HUES64 (cell line): ENCODE measurements at regions not wholly inside any gene's neighbourhood (a gene's known extent, or its start where the extent isn't known, plus 50 kb on each side); places are given as distances from the start of the nearest gene placed in this dataset.
A peak's percentile ranks its signal among the peaks of the same experiment; 100 is the strongest.
"Not testable (repeated sequence)": the region's sequence is repeated elsewhere in the genome, so short reads cannot be mapped to it uniquely, and the experiment has no call there.

ENCODE experiments used
- H3K27ac ChIP-seq: 2 replicates; pipeline ENCODE4 v1.7.0; 2013; ENCODE audit warnings: low read depth, low read length, inconsistent platforms
- H3K27me3 ChIP-seq: 2 replicates; pipeline ENCODE4 v1.6.1; 2013; ENCODE audit warnings: mild to moderate bottlenecking, low read length; ENCODE audit not compliant: insufficient read depth
- H3K36me3 ChIP-seq: 2 replicates; pipeline ENCODE4 v1.6.1; 2013; ENCODE audit warnings: mild to moderate bottlenecking, low read length; ENCODE audit not compliant: insufficient read depth
- H3K4me1 ChIP-seq: 2 replicates; pipeline ENCODE4 v1.6.1; 2013; ENCODE audit warnings: mild to moderate bottlenecking, low read length, moderate library complexity; ENCODE audit not compliant: insufficient read depth
- H3K4me3 ChIP-seq: 2 replicates; pipeline ENCODE4 v1.5.1; 2013; ENCODE audit warnings: mild to moderate bottlenecking, low read length, moderate library complexity
- H3K9ac ChIP-seq: 2 replicates; pipeline ENCODE4 v1.6.1; 2013; ENCODE audit warnings: mild to moderate bottlenecking, low read depth, low read length
- H3K9me3 ChIP-seq: 2 replicates; pipeline ENCODE4 v1.6.1; 2013; ENCODE audit warnings: low read depth, low read length; ENCODE audit not compliant: insufficient read depth
- WGBS: fragments of 150-250, 120-280 bp; methylation state at CpG from one replicate; pipeline ENCODE4 v1.1.7; 2013; ENCODE audit warnings: missing lambda C conversion rate; 5-methylcytosine and 5-hydroxymethylcytosine counted together

DNA sequence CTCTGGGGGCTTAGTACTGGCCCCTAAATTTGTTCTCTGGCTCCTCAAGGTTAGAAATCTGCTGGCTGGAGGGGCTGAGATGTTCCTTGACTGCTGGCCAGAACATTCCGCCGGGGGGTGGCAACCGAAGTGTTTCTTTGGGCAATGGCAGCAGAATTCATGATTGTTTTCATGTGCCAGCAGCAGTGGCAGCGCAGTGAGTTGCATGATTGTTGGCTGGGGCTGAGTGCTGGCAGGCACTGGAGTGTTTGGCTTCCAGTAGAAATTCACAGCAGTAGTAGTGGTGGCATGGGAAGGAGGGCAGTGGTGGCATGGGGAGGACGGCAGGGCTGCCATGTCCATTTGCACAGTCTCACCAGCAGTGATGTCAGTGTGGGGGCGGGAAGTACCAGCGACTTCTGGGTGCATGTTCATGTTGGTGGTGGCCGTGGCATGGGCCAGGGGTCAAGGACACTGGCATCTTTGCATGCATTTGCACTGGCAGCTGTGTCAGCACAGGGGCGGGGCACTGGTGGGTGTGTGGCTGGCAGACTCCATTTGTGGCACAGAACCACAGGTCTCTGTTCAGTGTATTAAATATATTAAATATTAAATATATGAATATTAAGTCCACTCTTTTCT lies 130.6 kb upstream of the CDH7 start:
- Histone ChIP-seq H3K4me1 (no peaks in the 10 kb centered on the region), H3K27me3 (no peaks in the 10 kb centered on the region), H3K36me3 (no peaks in the 10 kb centered on the region), H3K9me3 (no peaks in the 10 kb centered on the region), H3K4me3 (no peak overlapping the region), H3K9ac (no peak overlapping the region), H3K27ac (no peak overlapping the region)
- 95% methylated on average over 9 of the region's 9 CpGs for WGBS

DNA sequence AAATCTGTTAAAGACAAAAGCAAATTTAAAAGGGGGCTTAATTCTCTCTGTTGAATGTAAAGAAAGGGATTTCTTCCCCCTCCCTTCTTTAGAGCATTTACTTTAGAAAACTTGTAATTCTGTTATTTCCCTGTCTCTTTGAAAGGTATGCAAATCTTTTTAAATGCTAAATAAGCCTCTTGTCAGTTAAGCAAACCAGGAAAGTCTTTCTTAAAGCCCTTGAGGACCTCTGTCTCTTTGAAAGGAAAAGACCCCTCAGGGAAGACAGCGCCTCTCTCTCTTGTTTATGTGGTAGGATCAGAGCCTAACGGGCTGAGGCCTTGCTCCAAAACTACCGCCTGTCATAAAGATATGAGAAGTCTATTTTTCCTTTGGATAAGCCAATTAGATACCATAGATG lies 139.9 kb upstream of the CDH7 start:
- Histone ChIP-seq H3K4me1 (peaks cover 26% of the 10 kb centered on the region), H3K36me3 (no peaks in the 10 kb centered on the region), H3K9me3 (no peaks in the 10 kb centered on the region), H3K9ac (no peak overlapping the region), H3K27me3 (peaks cover 31% of the 10 kb centered on the region), H3K4me3 (no peak overlapping the region), H3K27ac (peak overlapping the region; percentile 58; the same call in 1 of the 2 replicates)
- 0% methylated on average over 1 of the region's 3 CpGs for WGBS

GRCh38 chr18:65608471-65608870 lies 142.3 kb upstream of the CDH7 start:
- no peaks in the 10 kb centered on the region for H3K9me3 ChIP-seq
- H3K4me1 ChIP-seq, result peaks cover 26% of the 10 kb centered on the region
- 100% methylated on average over 1 of the region's 1 CpG for WGBS
- no peaks in the 10 kb centered on the region for H3K36me3 ChIP-seq
- H3K9ac ChIP-seq, result no peak overlapping the region
- H3K4me3 ChIP-seq, result no peak overlapping the region
- no peak overlapping the region for H3K27ac ChIP-seq
- peaks cover 30% of the 10 kb centered on the region for H3K27me3 ChIP-seq

DNA sequence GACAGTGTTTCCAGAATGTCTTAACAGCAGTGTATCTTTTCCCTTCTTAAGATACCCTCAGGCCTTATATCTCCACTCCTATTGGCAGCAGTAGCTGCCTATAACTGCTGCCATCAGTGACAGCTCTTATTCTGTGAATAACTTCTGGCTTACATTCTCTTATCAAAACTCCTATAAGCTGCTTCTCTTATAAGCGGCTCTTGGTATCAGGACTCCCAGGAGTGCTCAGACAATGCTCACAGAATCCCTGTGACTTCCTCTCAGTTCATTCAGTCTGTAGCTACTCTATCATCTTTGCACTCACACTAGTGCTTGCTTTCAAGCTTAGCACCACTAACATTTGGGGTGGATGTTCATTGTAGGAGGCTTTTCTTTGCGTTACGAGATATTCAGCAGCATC lies 143.7 kb upstream of the CDH7 start:
- no peak overlapping the region for H3K9ac ChIP-seq
- no peak overlapping the region for H3K27ac ChIP-seq
- peaks cover 24% of the 10 kb centered on the region for H3K4me1 ChIP-seq
- H3K36me3 ChIP-seq, result no peaks in the 10 kb centered on the region
- 93% methylated on average over 3 of the region's 3 CpGs for WGBS
- H3K9me3 ChIP-seq, result no peaks in the 10 kb centered on the region
- H3K4me3 ChIP-seq, result no peak overlapping the region
- peaks cover 17% of the 10 kb centered on the region for H3K27me3 ChIP-seq

DNA sequence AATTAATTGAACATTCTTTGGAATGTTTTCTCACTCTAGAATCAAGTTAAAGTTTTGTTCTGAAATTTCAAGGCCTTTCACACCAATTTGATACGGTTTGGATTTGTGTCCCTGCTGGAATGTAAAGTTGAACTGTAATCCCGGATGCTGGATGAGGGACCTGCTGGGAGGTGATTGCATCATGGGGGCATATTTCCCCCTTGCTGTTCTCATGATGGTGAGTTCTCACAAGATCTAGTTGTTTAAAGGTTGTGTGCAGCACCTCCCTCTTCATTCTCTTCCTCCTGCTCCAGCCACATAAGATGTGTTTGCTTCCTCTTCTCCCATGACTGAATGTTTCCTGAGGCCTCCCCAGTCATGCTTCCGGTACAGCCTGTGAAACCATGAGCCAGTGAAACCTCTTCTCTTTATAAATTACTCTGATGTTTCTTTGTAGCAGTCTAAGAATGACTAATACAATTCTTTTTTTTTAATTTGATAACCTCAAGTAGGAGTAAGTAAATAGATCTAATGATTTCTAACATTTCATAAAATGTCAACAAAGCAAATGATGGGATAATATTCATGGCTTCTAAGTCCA lies 144.2 kb upstream of the CDH7 start:
- no peaks in the 10 kb centered on the region for H3K36me3 ChIP-seq
- no peak overlapping the region for H3K4me3 ChIP-seq
- H3K9ac ChIP-seq, result no peak overlapping the region
- no peaks in the 10 kb centered on the region for H3K9me3 ChIP-seq
- H3K4me1 ChIP-seq, result peaks cover 19% of the 10 kb centered on the region
- 89% methylated on average over 3 of the region's 3 CpGs for WGBS
- peaks cover 12% of the 10 kb centered on the region for H3K27me3 ChIP-seq
- H3K27ac ChIP-seq, result no peak overlapping the region

- H3K27ac ChIP-seq, H3K27me3 ChIP-seq, H3K36me3 ChIP-seq, H3K4me3 ChIP-seq, H3K4me1 ChIP-seq, H3K9me3 ChIP-seq, H3K9ac ChIP-seq: not testable (repeated sequence)
- WGBS, result 97% methylated on average over 30 of the region's 30 CpGs
Observed at GRCh38 chr18:65605352-65605751, 145.5 kb upstream of the CDH7 start.

- no peaks in the 10 kb centered on the region for H3K4me1 ChIP-seq
- H3K27ac ChIP-seq, result no peak overlapping the region
- H3K4me3 ChIP-seq, result no peak overlapping the region
- H3K27me3 ChIP-seq, result no peaks in the 10 kb centered on the region
- 93% methylated on average over 2 of the region's 2 CpGs for WGBS
- H3K9ac ChIP-seq, result no peak overlapping the region
- H3K9me3 ChIP-seq, result no peaks in the 10 kb centered on the region
- no peaks in the 10 kb centered on the region for H3K36me3 ChIP-seq
Observed at GRCh38 chr18:65601775-65602174, 149.0 kb upstream of the CDH7 start.

DNA sequence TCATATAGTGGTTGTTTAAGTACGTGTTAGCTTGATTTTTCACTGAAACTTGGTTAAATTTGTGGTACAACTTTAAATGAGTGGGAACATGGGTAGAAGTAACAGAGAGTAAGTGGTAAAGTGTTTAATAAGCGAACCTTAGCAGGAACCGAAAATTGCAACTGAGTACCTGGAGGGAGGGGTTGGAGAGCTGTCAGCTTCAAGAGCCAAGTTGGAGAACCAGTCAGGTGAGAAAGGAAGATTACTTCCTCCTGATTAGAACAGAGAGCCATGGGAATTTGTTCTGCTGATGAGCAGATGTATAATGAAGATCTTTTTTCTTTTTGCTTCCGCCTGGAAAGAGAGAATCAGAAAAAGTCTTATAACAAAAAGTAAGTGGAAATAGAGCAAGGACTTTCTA lies 158.4 kb upstream of the CDH7 start:
- H3K36me3 ChIP-seq, result no peaks in the 10 kb centered on the region
- no peak overlapping the region for H3K27ac ChIP-seq
- H3K9me3 ChIP-seq, result no peaks in the 10 kb centered on the region
- WGBS, result 89% methylated on average over 4 of the region's 4 CpGs
- H3K4me3 ChIP-seq, result no peak overlapping the region
- no peaks in the 10 kb centered on the region for H3K27me3 ChIP-seq
- no peak overlapping the region for H3K9ac ChIP-seq
- H3K4me1 ChIP-seq, result peaks cover 9% of the 10 kb centered on the region

DNA sequence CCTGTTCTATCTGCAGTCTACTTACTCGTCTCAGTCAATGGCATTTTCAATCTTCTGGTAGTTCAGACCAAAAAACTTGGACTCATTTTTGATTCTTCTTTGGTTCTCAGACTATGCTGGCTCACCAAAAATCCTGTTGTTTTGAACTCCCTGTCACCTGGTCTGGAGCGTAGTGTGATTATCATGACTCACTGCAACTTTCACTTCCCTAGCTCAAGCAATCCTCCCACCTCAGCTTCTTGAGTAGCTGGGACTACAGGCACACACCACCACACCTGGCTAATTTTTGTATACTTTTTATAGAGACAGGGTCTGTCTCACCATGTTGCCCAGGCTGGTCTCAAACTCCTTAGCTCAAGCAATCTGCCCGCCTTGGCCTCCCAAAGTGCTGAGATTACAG lies 163.3 kb upstream of the CDH7 start:
- WGBS, result 94% methylated on average over 3 of the region's 3 CpGs
- Histone ChIP-seq H3K4me1 (peaks cover 7% of the 10 kb centered on the region), H3K4me3 (no peak overlapping the region), H3K27ac (no peak overlapping the region), H3K9me3 (no peaks in the 10 kb centered on the region), H3K36me3 (no peaks in the 10 kb centered on the region), H3K27me3 (no peaks in the 10 kb centered on the region), H3K9ac (no peak overlapping the region)

DNA sequence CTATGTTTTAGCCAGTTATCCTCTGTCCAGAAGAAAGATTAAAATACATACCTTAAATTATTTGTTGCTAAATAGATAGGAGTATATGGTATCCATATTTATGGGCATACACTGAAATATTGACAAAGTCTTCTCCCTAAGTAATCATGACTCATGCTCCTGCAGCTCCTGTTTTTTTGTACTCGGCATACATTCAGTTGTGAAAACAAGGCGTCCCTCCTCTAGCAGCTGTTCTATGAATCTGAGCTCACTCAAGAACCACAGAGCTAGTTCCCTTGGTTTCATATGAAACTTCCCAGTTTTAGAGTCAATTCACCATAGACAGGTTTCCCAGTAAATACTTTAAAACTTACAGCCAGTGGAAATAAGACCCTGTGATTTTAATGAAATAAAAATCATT lies 168.7 kb upstream of the CDH7 start:
- WGBS, result no CpG with 5 or more reads among the region's 2 CpGs
- H3K27me3 ChIP-seq, H3K4me1 ChIP-seq, H3K36me3 ChIP-seq, H3K27ac ChIP-seq, H3K4me3 ChIP-seq, H3K9ac ChIP-seq, H3K9me3 ChIP-seq: not testable (repeated sequence)

DNA sequence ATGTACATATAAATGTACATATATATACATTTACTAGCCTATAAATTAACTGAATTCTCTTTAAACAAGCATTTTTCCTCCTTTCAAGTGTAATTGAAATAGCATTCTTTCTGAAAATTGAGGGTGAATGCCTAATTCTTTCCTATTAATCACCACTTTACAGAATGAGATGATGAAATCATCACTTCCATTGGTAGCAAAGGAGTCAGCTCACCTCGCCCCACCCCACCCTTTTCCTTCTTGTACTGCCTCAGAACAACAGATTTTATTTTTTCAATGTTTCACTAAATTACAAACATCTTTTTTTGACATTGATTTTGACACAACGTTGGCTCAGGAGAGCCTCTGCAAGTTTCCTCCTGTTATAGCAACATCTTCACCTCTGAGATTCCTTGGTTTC lies 181.9 kb upstream of the CDH7 start:
- WGBS, result 81% methylated on average over 2 of the region's 2 CpGs
- no peaks in the 10 kb centered on the region for H3K9me3 ChIP-seq
- no peak overlapping the region for H3K4me3 ChIP-seq
- H3K27me3 ChIP-seq, result no peaks in the 10 kb centered on the region
- H3K4me1 ChIP-seq, result no peaks in the 10 kb centered on the region
- no peaks in the 10 kb centered on the region for H3K36me3 ChIP-seq
- H3K27ac ChIP-seq, result no peak overlapping the region
- H3K9ac ChIP-seq, result no peak overlapping the region

DNA sequence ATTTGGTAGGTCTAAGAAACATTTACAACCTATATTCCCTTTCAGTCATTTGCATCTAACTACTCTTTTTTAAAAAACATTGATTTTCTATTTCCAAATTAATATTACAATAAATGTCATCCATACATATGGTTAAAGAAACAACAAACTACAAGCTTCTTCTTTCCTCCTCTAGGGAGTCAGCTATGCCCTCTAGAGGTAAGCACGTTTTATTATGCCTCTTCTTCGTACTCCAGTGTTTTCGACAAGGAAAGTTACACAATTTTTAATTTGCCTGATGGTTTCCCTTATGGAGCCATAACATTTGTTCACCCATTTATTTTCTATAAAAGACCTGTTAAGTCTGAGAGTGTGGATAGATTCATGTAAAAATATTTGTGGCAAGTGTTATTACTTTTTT lies 183.4 kb upstream of the CDH7 start:
- Histone ChIP-seq H3K4me3 (no peak overlapping the region), H3K36me3 (no peaks in the 10 kb centered on the region), H3K9me3 (no peaks in the 10 kb centered on the region), H3K9ac (no peak overlapping the region), H3K27ac (no peak overlapping the region), H3K27me3 (no peaks in the 10 kb centered on the region), H3K4me1 (no peaks in the 10 kb centered on the region)
- 38% methylated on average over 3 of the region's 3 CpGs for WGBS
